ENCODE measurements at regions not wholly inside any gene's neighbourhood (a gene's known extent, or its start where the extent isn't known, plus 50 kb on each side); places are given as distances from the start of the nearest gene placed in this dataset.
A peak's percentile ranks its signal among the peaks of the same experiment; 100 is the strongest.

- TF ChIP-seq JUNB (IDR thresholded peaks at IDR 0.05; ENCODE audit: unreplicated experiment) (no peak), POLR2AphosphoS5 (IDR thresholded peaks at IDR 0.05; ENCODE audit: low read depth) (no peak), ZNF331 (CRISPR knock-in tag; IDR thresholded peaks at IDR 0.05; ENCODE audit: low read depth) (no peak), ETS1 (IDR thresholded peaks at IDR 0.05) (no peak), REST (IDR thresholded peaks at IDR 0.05; ENCODE audit: unreplicated experiment) (no peak), NANOG (IDR thresholded peaks at IDR 0.05; ENCODE audit: borderline replicate concordance) (no peak)
- Histone ChIP-seq H4K20me1 (replicated peaks; ENCODE audit: insufficient read depth) (no peaks in the 10 kb centered on the region), H3K79me2 (replicated peaks; ENCODE audit: insufficient read depth) (no peaks in the 10 kb centered on the region), H3K36me3 (ENCODE audit: insufficient read depth) (no peaks in the 10 kb centered on the region), H3K4me1 (ENCODE audit: insufficient read depth) (peaks cover 22% of the 10 kb centered on the region), H3K27me3 (ENCODE audit: insufficient read depth) (no peaks in the 10 kb centered on the region), H2AFZ (peak overlapping the region; percentile 72; the same call in 1 of the 2 replicates), H3K27ac (ENCODE audit: low read depth) (no peak overlapping the region), H3K4me2 (no peak overlapping the region), H3K4me3 (no peak overlapping the region), H3K9me2 (ENCODE audit: insufficient read depth) (peaks cover 12% of the 10 kb centered on the region; the same call in 1 of the 2 replicates), H3F3A (replicated peaks; ENCODE audit: low read depth) (no peaks in the 10 kb centered on the region)
- ATAC-seq (no peak), DNase-seq (ENCODE audit: low spot score) (no peak)
- H3K9me3 Mint-ChIP-seq, result no peaks in the 10 kb centered on the region
- no peak overlapping the region for H3K4me3 Mint-ChIP-seq
- peaks cover 4% of the 10 kb centered on the region for H3K27me3 Mint-ChIP-seq (ENCODE audit: insufficient read depth, low read depth, poor library complexity)
- no peak overlapping the region for H3K27ac Mint-ChIP-seq
- H3K4me1 Mint-ChIP-seq, result peaks cover 11% of the 10 kb centered on the region; the same call in 2 of the 3 replicates
- H3K36me3 Mint-ChIP-seq (ENCODE audit: low read depth), result no peaks in the 10 kb centered on the region
Measured at GRCh38 chr6:142676647-142677192, 268.3 kb downstream of the HIVEP2 start.

DNA sequence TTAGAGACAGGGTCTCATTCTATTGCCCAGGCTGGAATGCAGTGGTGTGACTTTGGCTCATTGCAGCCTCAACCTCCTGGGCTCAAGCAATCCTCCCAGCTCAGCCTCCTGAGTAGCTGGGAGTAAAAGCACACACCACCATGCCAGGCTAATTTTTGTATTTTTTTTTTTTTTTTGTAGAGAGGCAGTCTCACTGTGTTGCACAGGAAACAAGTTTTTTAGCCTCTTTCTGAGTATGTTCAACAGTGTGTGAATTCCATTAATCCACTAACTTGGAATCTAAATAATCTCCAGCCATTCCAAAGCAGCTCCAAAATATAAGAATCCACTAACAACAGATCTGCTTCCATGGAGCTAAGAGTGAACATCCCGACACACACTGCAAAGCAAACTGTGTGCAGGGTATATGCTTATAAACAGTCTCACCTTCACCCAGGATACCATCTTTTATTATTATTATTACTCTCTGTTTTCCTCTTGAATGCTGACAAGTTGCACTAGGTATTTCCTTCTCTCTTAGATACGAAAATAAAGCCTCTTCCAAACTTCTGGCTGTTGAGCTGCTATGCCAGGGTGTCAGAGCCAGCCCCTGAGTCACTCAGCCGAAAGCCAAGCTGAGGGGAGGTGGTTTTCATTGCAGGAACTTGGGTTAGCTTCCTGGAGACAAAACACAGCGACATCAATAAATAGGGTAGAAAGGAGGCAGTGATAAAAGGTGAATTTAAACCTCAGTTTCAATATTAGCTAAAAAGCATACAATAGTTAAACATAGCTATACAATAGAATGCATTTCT, 264.9 kb downstream of the HIVEP2 start:
- Mint-ChIP-seq H3K27me3 (ENCODE audit: insufficient read depth, low read depth, poor library complexity) (peaks cover 2% of the 10 kb centered on the region), H3K27ac (no peak overlapping the region), H3K9me3 (no peaks in the 10 kb centered on the region; the same call in 2 of the 3 replicates), H3K36me3 (ENCODE audit: low read depth) (peaks cover 3% of the 10 kb centered on the region; the same call in 1 of the 3 replicates), H3K4me3 (no peak overlapping the region), H3K4me1 (peaks cover 4% of the 10 kb centered on the region; the same call in 2 of the 3 replicates)
- no peaks in the 10 kb centered on the region for H3K79me2 ChIP-seq (replicated peaks; ENCODE audit: insufficient read depth)
- H3K27ac ChIP-seq (ENCODE audit: low read depth), result no peak overlapping the region
- no peaks in the 10 kb centered on the region for H4K20me1 ChIP-seq (replicated peaks; ENCODE audit: insufficient read depth)
- H2AFZ ChIP-seq, result no peak overlapping the region
- TF ChIP-seq ZNF331 (CRISPR knock-in tag; IDR thresholded peaks at IDR 0.05; ENCODE audit: low read depth) (no peak), ZNF114 (CRISPR knock-in tag; IDR thresholded peaks at IDR 0.05) (no peak), REST (IDR thresholded peaks at IDR 0.05; ENCODE audit: unreplicated experiment) (no peak), EZH2phosphoT487 (IDR thresholded peaks at IDR 0.05; ENCODE audit: unreplicated experiment) (no peak), CREB1 (CRISPR knock-in tag; IDR thresholded peaks at IDR 0.05; ENCODE audit: low read depth) (no peak), CTCF (conservative IDR thresholded peaks at IDR 0.05; ENCODE audit: low read depth in 2 of 2) (no peak), JUNB (IDR thresholded peaks at IDR 0.05; ENCODE audit: unreplicated experiment) (no peak), EZH2 (IDR thresholded peaks at IDR 0.05; ENCODE audit: low read depth, unreplicated experiment) (no peak), ETS1 (IDR thresholded peaks at IDR 0.05) (no peak)
- no peak overlapping the region for H3K4me3 ChIP-seq
- H3K27me3 ChIP-seq (ENCODE audit: insufficient read depth), result no peaks in the 10 kb centered on the region
- H3K4me1 ChIP-seq (ENCODE audit: insufficient read depth), result peaks cover 3% of the 10 kb centered on the region; the same call in 1 of the 2 replicates
- ATAC-seq, result no peak
- no peaks in the 10 kb centered on the region for H3F3A ChIP-seq (replicated peaks; ENCODE audit: low read depth)
- H3K9me2 ChIP-seq (ENCODE audit: insufficient read depth), result peaks cover 17% of the 10 kb centered on the region
- no peaks in the 10 kb centered on the region for H3K36me3 ChIP-seq (ENCODE audit: insufficient read depth)
- DNase-seq (ENCODE audit: low spot score), result no peak
- H3K4me2 ChIP-seq, result no peak overlapping the region
